ENCODE measurements at regions not wholly inside any gene's neighbourhood (a gene's known extent, or its start where the extent isn't known, plus 50 kb on each side); places are given as distances from the start of the nearest gene placed in this dataset.
A peak's percentile ranks its signal among the peaks of the same experiment; 100 is the strongest.
"Not testable (repeated sequence)": the region's sequence is repeated elsewhere in the genome, so short reads cannot be mapped to it uniquely, and the experiment has no call there.

GRCh38 chr9:109599131-109599530 lies 101.0 kb upstream of the PTPN3 start:
- no peak for DNase-seq (ENCODE audit: low spot score)

- DNase-seq (ENCODE audit: low spot score): no peak
Measured at GRCh38 chr9:109599711-109600110, 101.6 kb upstream of the PTPN3 start.

GRCh38 chr9:109600142-109600541 lies 102.0 kb upstream of the PTPN3 start:
- no peak for DNase-seq (ENCODE audit: low spot score)

- DNase-seq (ENCODE audit: low spot score): no peak
Measured at GRCh38 chr9:109601181-109601580, 103.1 kb upstream of the PTPN3 start.

- no peak for DNase-seq (ENCODE audit: low spot score)
Measured at GRCh38 chr9:109602987-109603386, 104.9 kb upstream of the PTPN3 start.

- DNase-seq (ENCODE audit: low spot score): no peak
Measured at GRCh38 chr9:109604131-109604530, 106.0 kb upstream of the PTPN3 start.

- no peak for DNase-seq (ENCODE audit: low spot score)
Measured at GRCh38 chr9:109604781-109605180, 106.7 kb upstream of the PTPN3 start.

GRCh38 chr9:109609060-109609459 lies 111.0 kb upstream of the PTPN3 start:
- no peak for DNase-seq (ENCODE audit: low spot score)

GRCh38 chr9:109616571-109617120 lies 118.5 kb upstream of the PTPN3 start:
- no peak for DNase-seq (ENCODE audit: low spot score)

GRCh38 chr9:109619310-109619709 lies 121.2 kb upstream of the PTPN3 start:
- DNase-seq (ENCODE audit: low spot score): peak; percentile 57

GRCh38 chr9:109624143-109624542 lies 126.0 kb upstream of the PTPN3 start:
- DNase-seq (ENCODE audit: low spot score): no peak

- no peak for DNase-seq (ENCODE audit: low spot score)
Measured at GRCh38 chr9:109624896-109625295, 126.8 kb upstream of the PTPN3 start.

GRCh38 chr9:109627042-109627441 lies 128.9 kb upstream of the PTPN3 start:
- peak; percentile 62 for DNase-seq (ENCODE audit: low spot score)

- no peak for DNase-seq (ENCODE audit: low spot score)
Measured at GRCh38 chr9:109629615-109630014, 131.5 kb upstream of the PTPN3 start.

- DNase-seq (ENCODE audit: low spot score): peak; percentile 95
Measured at GRCh38 chr9:109632817-109633216, 134.7 kb upstream of the PTPN3 start.

GRCh38 chr9:109639674-109640579 lies 140.1 kb upstream of the PALM2AKAP2 start:
- peak; percentile 80 for DNase-seq (ENCODE audit: low spot score)

GRCh38 chr9:109640580-109641371 lies 139.2 kb upstream of the PALM2AKAP2 start:
- peak; percentile 64 for DNase-seq (ENCODE audit: low spot score)

GRCh38 chr9:109641372-109641659 lies 138.7 kb upstream of the PALM2AKAP2 start:
- DNase-seq (ENCODE audit: low spot score): peak; percentile 58

- no peak for DNase-seq (ENCODE audit: low spot score)
Measured at GRCh38 chr9:109652112-109652511, 127.9 kb upstream of the PALM2AKAP2 start.

GRCh38 chr9:109652971-109653370 lies 127.0 kb upstream of the PALM2AKAP2 start:
- peak; percentile 69 for DNase-seq (ENCODE audit: low spot score)

GRCh38 chr9:109653470-109653869 lies 126.5 kb upstream of the PALM2AKAP2 start:
- DNase-seq (ENCODE audit: low spot score): no peak

GRCh38 chr9:109663978-109664377 lies 116.0 kb upstream of the PALM2AKAP2 start:
- DNase-seq (ENCODE audit: low spot score): not testable (repeated sequence)

GRCh38 chr9:109665736-109666135 lies 114.3 kb upstream of the PALM2AKAP2 start:
- peak; percentile 51 for DNase-seq (ENCODE audit: low spot score)

Measured in globus pallidus (tissue), 1 donor.